Neural crest cell (in vitro differentiated cells): ENCODE measurements at regions not wholly inside any gene's neighbourhood (a gene's known extent, or its start where the extent isn't known, plus 50 kb on each side); places are given as distances from the start of the nearest gene placed in this dataset.

Experiments used
- DNase-seq: peaks from one replicate; pipeline ENCODE4 v3.0.0; 2021; ENCODE audit warnings: low read depth, mixed read lengths, low spot score
- H3K27ac Mint-ChIP-seq: one replicate; pipeline ENCODE4 v1.8.0; 2021; ENCODE audit warnings: mild to moderate bottlenecking, mixed read lengths; ENCODE audit not compliant: unreplicated experiment
- H3K27me3 Mint-ChIP-seq: 2 replicates; pipeline ENCODE4 v1.8.0; 2021; ENCODE audit warnings: low read depth, mild to moderate bottlenecking, mixed read lengths
- H3K36me3 Mint-ChIP-seq: 2 replicates; pipeline ENCODE4 v1.8.0; 2021; ENCODE audit warnings: low read depth, mild to moderate bottlenecking, mixed read lengths
- H3K4me1 Mint-ChIP-seq: 2 replicates; pipeline ENCODE4 v1.8.0; 2021; ENCODE audit warnings: mixed read lengths
- H3K4me3 Mint-ChIP-seq: one replicate; pipeline ENCODE4 v1.8.0; 2021; ENCODE audit warnings: mild to moderate bottlenecking, mixed read lengths
- H3K9me3 Mint-ChIP-seq: 2 replicates; pipeline ENCODE4 v1.8.0; 2021; ENCODE audit warnings: mixed read lengths
- CTCF ChIP-seq: fragments of 200-600 bp; sonication (generic); conservative IDR thresholded peaks from 2 replicates; pipeline ENCODE4 v1.5.0; 2021; ENCODE audit warnings: antibody characterized with exemption, mild to moderate bottlenecking

- TF ChIP-seq CTCF = no peak
- Mint-ChIP-seq H3K36me3 (no peaks in the 10 kb centered on the region), H3K9me3 (no peaks in the 10 kb centered on the region), H3K4me1 (peaks cover 7% of the 10 kb centered on the region), H3K4me3 (no peak overlapping the region), H3K27ac (no peak overlapping the region), H3K27me3 (no peaks in the 10 kb centered on the region)
- DNase-seq = no peak
Measured at GRCh38 chr4:89411539-89412309, 104.1 kb upstream of the GPRIN3 start.

- TF ChIP-seq CTCF = no peak
- Mint-ChIP-seq H3K27ac (no peak overlapping the region), H3K36me3 (no peaks in the 10 kb centered on the region), H3K4me3 (no peak overlapping the region), H3K27me3 (no peaks in the 10 kb centered on the region), H3K9me3 (no peaks in the 10 kb centered on the region), H3K4me1 (peaks cover 7% of the 10 kb centered on the region)
- no peak for DNase-seq
Measured at GRCh38 chr4:89410687-89411086, 103.1 kb upstream of the GPRIN3 start.

GRCh38 chr4:89404530-89404929 is 96.9 kb upstream of the GPRIN3 start:
- no peaks in the 10 kb centered on the region for H3K36me3 Mint-ChIP-seq
- no peak overlapping the region for H3K27ac Mint-ChIP-seq
- H3K4me1 Mint-ChIP-seq = peaks cover 7% of the 10 kb centered on the region
- H3K4me3 Mint-ChIP-seq = no peak overlapping the region
- no peak for TF ChIP-seq CTCF
- no peak for DNase-seq
- H3K27me3 Mint-ChIP-seq = no peaks in the 10 kb centered on the region
- H3K9me3 Mint-ChIP-seq = no peaks in the 10 kb centered on the region

GRCh38 chr4:89403826-89404225 is 96.2 kb upstream of the GPRIN3 start:
- Mint-ChIP-seq H3K9me3 (no peaks in the 10 kb centered on the region), H3K36me3 (no peaks in the 10 kb centered on the region), H3K4me1 (peaks cover 7% of the 10 kb centered on the region), H3K27ac (no peak overlapping the region), H3K27me3 (no peaks in the 10 kb centered on the region), H3K4me3 (no peak overlapping the region)
- no peak for TF ChIP-seq CTCF
- no peak for DNase-seq

GRCh38 chr4:89400287-89401035 is 92.9 kb upstream of the GPRIN3 start:
- H3K4me3 Mint-ChIP-seq = no peak overlapping the region

More at GRCh38 chr4:89400287-89401035, 92.9 kb upstream of the GPRIN3 start:
- Mint-ChIP-seq H3K36me3 (no peaks in the 10 kb centered on the region), H3K27me3 (no peaks in the 10 kb centered on the region), H3K9me3 (no peaks in the 10 kb centered on the region), H3K27ac (no peak overlapping the region), H3K4me1 (peaks cover 7% of the 10 kb centered on the region)
- no peak for TF ChIP-seq CTCF
- no peak for DNase-seq
